GM13976 (cell line): ENCODE measurements at regions not wholly inside any gene's neighbourhood (a gene's known extent, or its start where the extent isn't known, plus 50 kb on each side); places are given as distances from the start of the nearest gene placed in this dataset.
"Not testable (repeated sequence)": the region's sequence is repeated elsewhere in the genome, so short reads cannot be mapped to it uniquely, and the experiment has no call there.

Experiments
- DNase-seq: peaks from one replicate; pipeline ENCODE4 v3.0.0; 2012; ENCODE audit warnings: low spot score
- in situ Hi-C: fragments of 300-500 bp; cut with MboI; formaldehyde crosslinking; loops from one replicate; pipeline ENCODE4 v1.12.0; 2022; ENCODE audit warnings: low sequenced_read_pairs, mixed read lengths, inconsistent platforms; ENCODE audit not compliant: unreplicated experiment
- TF ChIP-seq, protein P1 (sequence below): IDR thresholded peaks from 2 replicates; pipeline ENCODE4 v1.5.1; 2012; ENCODE audit warnings: borderline replicate concordance, mild to moderate bottlenecking; ENCODE audit not compliant: insufficient read depth; ENCODE audit errors: extremely low read depth, missing control alignments, control extremely low read depth

DNA sequence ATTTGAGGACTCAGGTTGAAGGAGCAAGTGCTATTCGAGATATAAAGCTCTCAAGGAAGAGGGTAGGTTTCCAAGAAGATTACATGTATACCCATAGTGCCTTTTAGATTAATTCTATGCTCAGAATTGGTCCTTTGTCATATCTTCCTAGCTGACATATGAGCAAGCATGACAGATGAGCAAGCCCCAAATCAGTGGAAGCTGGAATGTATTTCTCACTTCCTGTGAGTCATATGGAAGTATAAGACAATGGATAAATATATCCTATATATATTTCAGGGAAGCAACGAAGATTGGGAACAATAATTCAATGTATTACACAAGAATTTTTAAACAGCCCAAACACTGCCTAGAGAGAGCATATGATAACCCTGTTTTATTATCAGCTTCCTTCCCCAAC lies 674.1 kb upstream of the ATXN7L3B start:
- no peak for DNase-seq
- TF ChIP-seq, protein P1, sequence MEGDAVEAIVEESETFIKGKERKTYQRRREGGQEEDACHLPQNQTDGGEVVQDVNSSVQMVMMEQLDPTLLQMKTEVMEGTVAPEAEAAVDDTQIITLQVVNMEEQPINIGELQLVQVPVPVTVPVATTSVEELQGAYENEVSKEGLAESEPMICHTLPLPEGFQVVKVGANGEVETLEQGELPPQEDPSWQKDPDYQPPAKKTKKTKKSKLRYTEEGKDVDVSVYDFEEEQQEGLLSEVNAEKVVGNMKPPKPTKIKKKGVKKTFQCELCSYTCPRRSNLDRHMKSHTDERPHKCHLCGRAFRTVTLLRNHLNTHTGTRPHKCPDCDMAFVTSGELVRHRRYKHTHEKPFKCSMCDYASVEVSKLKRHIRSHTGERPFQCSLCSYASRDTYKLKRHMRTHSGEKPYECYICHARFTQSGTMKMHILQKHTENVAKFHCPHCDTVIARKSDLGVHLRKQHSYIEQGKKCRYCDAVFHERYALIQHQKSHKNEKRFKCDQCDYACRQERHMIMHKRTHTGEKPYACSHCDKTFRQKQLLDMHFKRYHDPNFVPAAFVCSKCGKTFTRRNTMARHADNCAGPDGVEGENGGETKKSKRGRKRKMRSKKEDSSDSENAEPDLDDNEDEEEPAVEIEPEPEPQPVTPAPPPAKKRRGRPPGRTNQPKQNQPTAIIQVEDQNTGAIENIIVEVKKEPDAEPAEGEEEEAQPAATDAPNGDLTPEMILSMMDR = no peak
- in situ Hi-C loops = no loop called here

DNA sequence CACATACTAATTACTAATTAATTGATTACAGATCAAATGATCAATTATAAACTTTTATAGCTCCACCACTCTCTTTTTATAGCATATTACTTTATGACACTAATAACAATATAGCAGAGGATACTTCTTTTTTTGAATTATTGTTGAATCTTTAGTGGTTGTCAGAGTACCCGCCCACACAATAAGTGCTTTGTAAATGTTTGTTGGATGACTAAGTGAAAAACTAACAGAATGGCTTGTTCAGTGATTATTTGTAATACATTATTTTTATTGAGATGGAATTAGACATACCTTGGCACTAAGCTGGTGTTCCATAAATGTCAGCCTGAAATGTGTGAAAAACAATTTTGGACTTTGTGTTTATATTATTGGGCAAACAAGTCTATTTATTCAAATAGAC lies 670.5 kb upstream of the ATXN7L3B start:
- in situ Hi-C loops = no loop called here

DNA sequence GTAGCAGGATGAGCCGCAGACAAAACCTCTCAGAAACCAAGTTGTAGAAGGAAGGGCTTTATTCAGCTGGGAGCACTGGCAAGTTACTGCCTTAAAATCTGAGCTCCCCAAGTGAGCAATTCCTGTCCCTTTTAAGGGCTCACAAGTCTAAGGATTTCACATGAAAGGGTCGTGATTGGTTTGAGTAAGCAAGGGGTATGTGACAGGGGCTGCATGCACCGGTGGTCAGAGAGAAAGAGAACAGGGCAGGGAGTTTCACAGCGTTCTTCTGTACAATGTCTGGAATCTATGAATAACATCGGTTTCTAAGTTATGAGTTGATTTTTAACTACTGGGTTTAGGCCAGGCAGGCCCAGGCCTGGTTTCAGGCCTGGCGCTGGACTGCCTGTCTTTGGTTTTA lies 660.3 kb upstream of the ATXN7L3B start:
- DNase-seq, in situ Hi-C loops: not testable (repeated sequence)

More for the DNA sequence above, 670.5 kb upstream of the ATXN7L3B start:
- no peak for DNase-seq
- TF ChIP-seq, protein P1 = no peak

DNA sequence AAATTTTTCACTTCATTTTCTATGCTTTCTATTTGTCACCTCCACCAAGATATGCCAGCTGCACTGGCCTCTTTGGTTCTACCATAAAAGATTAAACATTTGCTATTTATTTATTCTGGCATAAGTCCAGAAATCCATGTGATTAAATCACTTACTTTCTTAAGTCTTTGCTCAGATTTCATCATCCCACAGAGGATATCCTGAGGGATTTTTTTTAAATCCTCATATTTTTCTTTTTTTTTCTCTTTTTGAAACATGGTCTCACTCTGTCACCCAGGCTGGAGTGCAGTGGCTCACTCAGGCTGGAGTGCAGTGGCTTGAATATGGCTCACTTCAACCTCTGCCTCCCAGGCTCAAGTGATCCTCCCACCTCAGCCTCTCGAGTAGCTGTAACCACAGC lies 645.4 kb upstream of the ATXN7L3B start:
- in situ Hi-C loops = no loop called here
- TF ChIP-seq, protein P1 = no peak
- DNase-seq = no peak

DNA sequence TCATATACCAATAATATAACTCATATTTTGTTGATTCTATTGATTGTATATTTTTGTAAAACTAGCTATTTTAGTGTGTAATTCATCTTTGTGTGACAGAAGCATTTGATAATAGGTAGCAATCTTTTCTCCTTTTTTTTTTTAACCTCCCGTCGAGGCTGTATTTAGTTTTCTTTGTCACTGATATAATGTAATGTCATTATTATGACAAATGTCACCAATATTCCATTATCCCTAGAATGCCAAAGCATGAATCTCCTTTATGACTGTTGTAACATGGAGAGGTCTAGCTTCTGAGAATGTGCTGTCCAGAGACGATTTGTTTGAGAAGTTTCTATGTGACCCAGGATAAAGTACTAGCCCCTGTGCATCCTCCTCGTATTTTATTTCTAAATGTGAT lies 639.0 kb upstream of the ATXN7L3B start:
- no peak for DNase-seq
- in situ Hi-C loops = no loop called here
- TF ChIP-seq, protein P1 = no peak

DNA sequence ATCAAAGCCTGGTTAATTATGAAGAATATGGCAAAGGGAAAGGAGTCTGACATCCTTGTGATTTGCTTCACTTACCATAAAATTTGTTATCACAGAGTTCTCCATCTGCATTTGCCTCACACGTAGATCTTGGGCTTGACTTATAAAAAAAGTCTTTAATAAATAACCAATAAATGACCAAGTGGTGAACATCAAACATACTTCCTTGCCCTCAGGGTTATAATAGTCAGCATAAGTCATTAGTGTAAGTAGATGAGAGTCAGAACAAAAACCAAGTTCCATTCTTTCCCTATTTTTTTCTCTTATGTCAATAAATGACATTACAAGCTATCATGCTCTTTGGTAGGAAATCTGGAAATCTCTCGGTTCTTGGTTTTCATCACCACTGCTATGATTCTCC lies 635.4 kb upstream of the ATXN7L3B start:
- TF ChIP-seq, protein P1 = no peak
- in situ Hi-C loops = no loop called here
- DNase-seq = no peak

DNA sequence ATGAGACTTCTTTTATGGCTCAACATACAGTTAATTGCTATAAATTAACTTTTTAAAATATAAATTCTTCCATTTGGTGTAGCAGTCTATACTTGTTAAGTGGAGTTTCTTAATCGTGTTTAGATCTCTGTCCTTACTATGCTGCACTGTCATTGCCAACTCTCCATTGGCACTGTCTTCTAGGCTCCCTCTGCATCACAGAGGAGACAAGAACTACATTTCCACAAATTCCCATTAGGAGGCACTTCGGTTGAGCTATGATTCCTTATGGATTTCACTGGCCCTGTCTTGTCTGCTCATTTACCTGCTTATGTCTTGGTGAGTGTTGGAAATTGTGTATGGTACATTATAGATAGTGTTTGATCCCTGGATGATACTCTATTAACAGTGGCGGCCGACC lies 630.9 kb upstream of the ATXN7L3B start:
- DNase-seq = no peak
- in situ Hi-C loops = no loop called here
- TF ChIP-seq, protein P1 = no peak
